Osteoblast (primary cell): ENCODE measurements at regions not wholly inside any gene's neighbourhood (a gene's known extent, or its start where the extent isn't known, plus 50 kb on each side); places are given as distances from the start of the nearest gene placed in this dataset.

Experiments used
- DNase-seq: peaks from one replicate; pipeline ENCODE4 v3.0.0; 2011; ENCODE audit warnings: low spot score, mixed read lengths; ENCODE audit not compliant: insufficient read length; ENCODE audit errors: missing footprints
- H2AFZ ChIP-seq: 2 replicates; pipeline ENCODE4 v1.6.0; 2011; ENCODE audit warnings: mild to moderate bottlenecking, low read length
- H3K27ac ChIP-seq: 2 replicates; pipeline ENCODE4 v1.5.1; 2011; ENCODE audit warnings: mild to moderate bottlenecking, low read depth, low read length, moderate library complexity
- H3K27me3 ChIP-seq: 2 replicates; pipeline ENCODE4 v1.6.0; 2012; ENCODE audit warnings: mild to moderate bottlenecking, control low read depth, inconsistent platforms, low read length, moderate library complexity; ENCODE audit not compliant: insufficient read depth
- H3K36me3 ChIP-seq: 2 replicates; pipeline ENCODE4 v1.5.1; 2011; ENCODE audit warnings: mild to moderate bottlenecking, low read length, control low read depth, moderate library complexity; ENCODE audit not compliant: insufficient read depth
- H3K4me1 ChIP-seq: 2 replicates; pipeline ENCODE4 v1.5.1; 2011; ENCODE audit warnings: mild to moderate bottlenecking, low read length, control low read depth, moderate library complexity; ENCODE audit not compliant: insufficient read depth
- H3K4me2 ChIP-seq: 2 replicates; pipeline ENCODE4 v1.6.0; 2011; ENCODE audit warnings: mild to moderate bottlenecking, low read length; ENCODE audit not compliant: insufficient read depth
- H3K4me3 ChIP-seq: fragments of 200-600 bp; sonication (generic); 3 replicates; pipeline ENCODE4 v1.5.1; 2012; ENCODE audit warnings: mild to moderate bottlenecking, low read length, inconsistent platforms; ENCODE audit not compliant: insufficient read depth
- H3K79me2 ChIP-seq: 2 replicates; pipeline ENCODE4 v1.6.0; 2012; ENCODE audit warnings: mild to moderate bottlenecking, low read length, control low read depth, inconsistent platforms; ENCODE audit not compliant: insufficient read depth
- H3K9me3 ChIP-seq: 2 replicates; pipeline ENCODE4 v1.5.1; 2011; ENCODE audit warnings: low read depth, low read length, control low read depth
- H4K20me1 ChIP-seq: 2 replicates; pipeline ENCODE4 v1.6.0; 2012; ENCODE audit warnings: mild to moderate bottlenecking, low read length, control low read depth; ENCODE audit not compliant: insufficient read depth
- CTCF ChIP-seq: IDR thresholded peaks from 2 replicates; pipeline ENCODE4 v1.5.1; 2011; ENCODE audit warnings: mild to moderate bottlenecking, low read depth, low read length, moderate library complexity; ENCODE audit errors: extremely low read depth

GRCh38 chr6:105767541-105767940 lies 318.6 kb upstream of the PRDM1 start:
- no peaks in the 10 kb centered on the region for H4K20me1 ChIP-seq

GRCh38 chr6:105765239-105765638 lies 320.9 kb upstream of the PRDM1 start:
- Histone ChIP-seq H3K79me2 (no peaks in the 10 kb centered on the region), H3K4me1 (peaks cover 24% of the 10 kb centered on the region), H3K4me3 (no peak overlapping the region), H3K27me3 (no peaks in the 10 kb centered on the region), H3K9me3 (no peaks in the 10 kb centered on the region), H3K4me2 (no peak overlapping the region), H2AFZ (no peak overlapping the region), H3K36me3 (no peaks in the 10 kb centered on the region), H4K20me1 (no peaks in the 10 kb centered on the region), H3K27ac (no peak overlapping the region)
- no peak for DNase-seq
- no peak for TF ChIP-seq CTCF

More at GRCh38 chr6:105767541-105767940, 318.6 kb upstream of the PRDM1 start:
- H3K4me1 ChIP-seq = peaks cover 19% of the 10 kb centered on the region
- no peaks in the 10 kb centered on the region for H3K36me3 ChIP-seq
- H3K4me2 ChIP-seq = no peak overlapping the region
- no peak overlapping the region for H2AFZ ChIP-seq
- no peak overlapping the region for H3K4me3 ChIP-seq
- TF ChIP-seq CTCF = no peak
- H3K27me3 ChIP-seq = no peaks in the 10 kb centered on the region
- no peaks in the 10 kb centered on the region for H3K79me2 ChIP-seq
- H3K9me3 ChIP-seq = no peaks in the 10 kb centered on the region
- no peak overlapping the region for H3K27ac ChIP-seq
- DNase-seq = no peak

GRCh38 chr6:105764315-105764714 lies 321.8 kb upstream of the PRDM1 start:
- no peak overlapping the region for H2AFZ ChIP-seq
- TF ChIP-seq CTCF = no peak
- peak overlapping the region; percentile 80 for H3K27ac ChIP-seq
- no peaks in the 10 kb centered on the region for H3K79me2 ChIP-seq
- no peak for DNase-seq
- H3K36me3 ChIP-seq = no peaks in the 10 kb centered on the region
- H3K4me3 ChIP-seq = no peak overlapping the region
- no peaks in the 10 kb centered on the region for H3K27me3 ChIP-seq
- no peaks in the 10 kb centered on the region for H3K9me3 ChIP-seq
- no peaks in the 10 kb centered on the region for H4K20me1 ChIP-seq
- no peak overlapping the region for H3K4me2 ChIP-seq
- peaks cover 29% of the 10 kb centered on the region for H3K4me1 ChIP-seq

- no peak overlapping the region for H3K4me3 ChIP-seq
- no peaks in the 10 kb centered on the region for H3K27me3 ChIP-seq
- no peak for DNase-seq
- peak overlapping the region; percentile 80 for H3K27ac ChIP-seq
- H3K4me1 ChIP-seq = peaks cover 27% of the 10 kb centered on the region
- H3K4me2 ChIP-seq = peak overlapping the region; percentile 31
- H3K79me2 ChIP-seq = no peaks in the 10 kb centered on the region
- no peak overlapping the region for H2AFZ ChIP-seq
- TF ChIP-seq CTCF = no peak
- H3K36me3 ChIP-seq = no peaks in the 10 kb centered on the region
- no peaks in the 10 kb centered on the region for H3K9me3 ChIP-seq
- H4K20me1 ChIP-seq = no peaks in the 10 kb centered on the region
These were observed 322.3 kb upstream of the PRDM1 start for GRCh38 chr6:105763866-105764265.
